HEK293T (cell line): ENCODE measurements at regions not wholly inside any gene's neighbourhood (a gene's known extent, or its start where the extent isn't known, plus 50 kb on each side); places are given as distances from the start of the nearest gene placed in this dataset.
A peak's percentile ranks its signal among the peaks of the same experiment; 100 is the strongest.
"Not testable (repeated sequence)": the region's sequence is repeated elsewhere in the genome, so short reads cannot be mapped to it uniquely, and the experiment has no call there.

Experiments
- CTCF ChIA-PET: fragments of 350-600 bp; formaldehyde crosslinking; extraction: SDS; loops from one replicate; lab custom pipeline; 2021; ENCODE audit warnings: antibody characterized with exemption, inconsistent platforms; lab: Yijun Ruan, JAX
- POLR2A ChIA-PET: fragments of 350-600 bp; formaldehyde crosslinking; extraction: SDS; loops from one replicate; lab custom pipeline; 2020; ENCODE audit warnings: antibody characterized with exemption, inconsistent platforms; lab: Yijun Ruan, JAX
- DNase-seq: peaks from one replicate; pipeline ENCODE4 v3.0.0; 2012; ENCODE audit warnings: mixed read lengths; ENCODE audit errors: extremely low spot score
- BHLHE40 ChIP-seq: fragments of 450-650 bp; IDR thresholded peaks from 2 replicates; pipeline ENCODE4 v1.6.1; 2016; ENCODE audit warnings: mild to moderate bottlenecking, moderate library complexity, borderline replicate concordance
- CTBP1 ChIP-seq: fragments of 450-650 bp; IDR thresholded peaks from 2 replicates; pipeline ENCODE4 v1.6.1; 2016; ENCODE audit warnings: borderline replicate concordance
- FOXM1 ChIP-seq: fragments of 450-650 bp; IDR thresholded peaks from 2 replicates; pipeline ENCODE4 v1.6.1; 2017; ENCODE audit warnings: mild to moderate bottlenecking, borderline replicate concordance
- HDGF ChIP-seq: fragments of 450-650 bp; IDR thresholded peaks from 2 replicates; pipeline ENCODE4 v1.6.1; 2017; ENCODE audit warnings: antibody characterized with exemption, borderline replicate concordance
- NFRKB ChIP-seq: fragments of 450-650 bp; IDR thresholded peaks from 2 replicates; pipeline ENCODE4 v1.6.1; 2016; ENCODE audit warnings: mild to moderate bottlenecking, moderate library complexity
- PKNOX1 ChIP-seq: fragments of 450-650 bp; IDR thresholded peaks from 2 replicates; pipeline ENCODE4 v1.6.1; 2016
- TARDBP ChIP-seq: fragments of 450-650 bp; IDR thresholded peaks from 2 replicates; pipeline ENCODE4 v1.6.1; 2016

GRCh38 chr3:75583116-75583515 lies 81.0 kb upstream of the FRG2C start:
- TF ChIP-seq PKNOX1 = peak; percentile 37; the same call in 1 of the 2 replicates
- POLR2A ChIA-PET, DNase-seq, CTCF ChIA-PET: not testable (repeated sequence)

GRCh38 chr3:75587695-75588094 lies 76.4 kb upstream of the FRG2C start:
- POLR2A ChIA-PET, DNase-seq, CTCF ChIA-PET: not testable (repeated sequence)

DNA sequence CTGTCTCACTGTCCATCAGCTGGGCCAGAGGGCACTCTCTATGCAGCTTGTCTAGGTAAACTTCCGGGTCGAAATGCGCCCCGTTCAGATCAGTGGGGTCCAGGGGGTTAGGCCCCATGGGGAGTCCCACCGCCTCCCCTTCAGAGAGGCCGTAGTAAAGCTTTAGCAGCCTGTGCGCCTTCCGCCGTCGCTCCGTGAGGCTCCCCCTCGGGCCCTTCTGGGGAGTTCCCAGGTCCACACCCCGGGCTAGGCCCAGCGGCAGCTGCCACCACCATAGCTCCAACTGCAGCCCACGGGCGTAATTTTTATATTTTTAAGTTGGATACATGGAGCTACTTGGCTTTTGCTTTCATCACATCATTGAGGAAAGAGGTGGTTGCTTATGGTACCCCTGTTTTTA lies 73.7 kb upstream of the FRG2C start:
- DNase-seq, CTCF ChIA-PET, POLR2A ChIA-PET: not testable (repeated sequence)

DNA sequence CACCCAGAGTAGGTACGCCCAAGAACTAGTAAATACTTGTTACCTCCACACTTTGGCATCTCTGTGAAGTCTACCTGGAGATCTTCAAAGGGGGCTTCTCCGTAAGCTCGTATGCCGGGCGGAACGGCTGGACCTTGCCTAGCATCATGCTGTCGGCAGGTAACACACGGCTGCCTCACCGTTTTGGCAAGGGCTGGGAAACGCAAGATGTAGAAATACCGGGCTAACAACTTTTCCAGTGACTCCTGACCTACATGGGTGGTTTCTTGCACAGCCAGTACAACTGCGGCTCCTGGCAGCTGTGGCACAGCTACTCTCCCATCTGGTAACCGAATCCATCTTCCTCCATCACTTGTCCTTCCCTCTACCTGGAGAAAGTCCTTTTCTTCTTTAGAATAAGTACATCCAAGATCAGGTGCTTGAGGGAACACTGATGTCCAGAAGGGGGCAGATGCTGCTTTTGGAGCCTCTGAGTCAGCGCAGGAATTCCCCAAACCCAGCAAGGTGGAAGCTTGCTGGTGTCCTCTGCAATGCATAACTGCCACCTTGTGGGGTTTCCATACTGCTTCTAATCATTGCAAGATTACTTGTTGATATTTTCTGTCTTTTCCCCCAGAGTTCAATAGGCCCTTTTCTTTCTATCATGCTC lies 59.7 kb upstream of the FRG2C start:
- CTCF ChIA-PET, DNase-seq, POLR2A ChIA-PET: not testable (repeated sequence)

GRCh38 chr3:75607996-75608395 lies 56.1 kb upstream of the FRG2C start:
- CTCF ChIA-PET, POLR2A ChIA-PET, DNase-seq: not testable (repeated sequence)

DNA sequence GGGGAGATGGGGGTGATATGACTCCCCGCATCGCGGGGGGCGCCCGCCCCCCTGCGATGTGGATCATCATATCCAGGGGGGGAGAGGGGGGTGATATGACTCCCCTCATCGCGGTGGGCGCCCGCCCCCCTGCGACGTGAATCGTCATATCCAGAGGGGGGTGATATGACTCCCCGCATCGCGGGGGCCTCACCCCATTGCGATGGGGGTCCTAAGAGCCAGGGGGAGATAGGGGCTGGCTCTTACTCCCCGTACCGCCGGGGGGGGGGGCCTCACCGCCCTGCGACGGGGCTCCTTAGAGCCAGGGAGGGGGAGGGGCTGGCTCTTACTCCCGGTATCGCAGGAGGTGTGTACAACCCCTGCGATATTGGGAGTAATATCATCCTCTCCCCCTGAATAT lies 54.5 kb upstream of the FRG2C start:
- DNase-seq, CTCF ChIA-PET, POLR2A ChIA-PET: not testable (repeated sequence)

DNA sequence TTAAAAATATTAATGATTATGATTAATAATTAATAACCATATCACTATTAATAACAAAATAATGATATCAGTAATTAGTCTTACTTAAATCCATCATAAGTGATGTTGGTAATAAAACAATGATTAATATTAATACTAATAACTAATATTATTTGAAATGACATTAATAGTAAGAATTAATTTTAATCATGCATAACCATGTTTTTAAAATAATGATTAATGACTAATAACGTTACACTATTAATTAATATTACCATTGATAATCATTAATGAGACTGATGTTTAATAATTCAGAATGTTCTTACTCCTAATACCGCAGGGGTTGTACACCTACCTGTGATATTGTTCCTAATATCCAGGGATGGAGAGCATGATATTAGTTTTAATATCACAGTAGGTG lies 53.4 kb upstream of the FRG2C start:
- TF ChIP-seq TARDBP = no peak
- no peak for TF ChIP-seq CTBP1
- no peak for TF ChIP-seq BHLHE40
- TF ChIP-seq HDGF = no peak
- no peak for TF ChIP-seq NFRKB
- TF ChIP-seq FOXM1 = no peak
- ChIA-PET CTCF (no interaction called here), POLR2A (no interaction called here)
- no peak for DNase-seq

DNA sequence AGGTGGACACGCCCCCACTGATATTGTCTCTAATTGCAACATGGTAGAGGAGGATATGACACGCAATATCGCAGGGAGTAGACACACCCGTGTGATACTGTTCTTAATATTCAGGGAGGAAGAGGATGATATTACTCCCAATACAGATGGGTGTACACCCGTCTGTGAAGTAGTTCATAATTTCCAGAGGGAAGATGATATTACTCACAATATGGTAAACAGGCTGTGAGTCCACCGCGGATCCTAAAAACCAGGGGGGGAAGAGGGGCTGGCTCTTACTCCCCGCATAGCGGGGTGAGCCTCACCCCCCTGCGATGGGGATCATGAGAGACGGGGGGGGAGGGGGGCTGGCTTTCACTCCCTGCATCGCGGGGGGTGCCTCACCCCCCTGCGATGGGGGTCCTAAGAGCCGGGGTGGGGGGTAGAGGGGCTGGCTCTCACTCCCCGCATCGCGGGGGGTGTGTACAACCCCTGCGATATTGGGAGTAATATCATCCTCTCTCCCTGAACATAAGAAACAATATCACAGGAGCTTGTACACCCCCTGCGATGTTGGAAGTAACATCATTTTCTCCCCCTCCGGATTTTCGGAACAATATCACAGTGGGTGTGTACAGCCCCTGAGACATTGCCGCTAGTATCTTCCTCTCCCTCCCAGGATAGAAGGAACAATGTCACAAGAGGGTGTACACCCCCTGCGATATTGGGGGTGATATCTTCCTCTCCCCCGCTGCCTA lies 52.2 kb upstream of the FRG2C start:
- CTCF ChIA-PET, POLR2A ChIA-PET, DNase-seq: not testable (repeated sequence)
